ENCODE measurements at regions not wholly inside any gene's neighbourhood (a gene's known extent, or its start where the extent isn't known, plus 50 kb on each side); places are given as distances from the start of the nearest gene placed in this dataset.

- intact Hi-C loops (cut with DNase I): no loop called here
- Histone ChIP-seq H3K4me3 (no peak overlapping the region), H3K27me3 (no peaks in the 10 kb centered on the region), H3K9me3 (no peaks in the 10 kb centered on the region), H3K4me1 (no peaks in the 10 kb centered on the region), H3K36me3 (no peaks in the 10 kb centered on the region), H3K27ac (no peak overlapping the region)
- no peak for TF ChIP-seq CTCF (IDR thresholded peaks at IDR 0.05)
- no peak for DNase-seq (ENCODE audit: low spot score in 2 of 2)
Measured at GRCh38 chr17:54844233-54844632, 56.4 kb upstream of the TOM1L1 start.

GRCh38 chr17:54848368-54848987 lies 52.2 kb upstream of the TOM1L1 start:
- intact Hi-C loops (cut with DNase I): no loop called here
- H3K27ac ChIP-seq: no peak overlapping the region
- no peak for DNase-seq (ENCODE audit: low spot score in 2 of 2)
- no peaks in the 10 kb centered on the region for H3K36me3 ChIP-seq
- TF ChIP-seq CTCF (IDR thresholded peaks at IDR 0.05): no peak
- H3K4me1 ChIP-seq: no peaks in the 10 kb centered on the region
- H3K27me3 ChIP-seq: no peaks in the 10 kb centered on the region
- no peak overlapping the region for H3K4me3 ChIP-seq
- no peaks in the 10 kb centered on the region for H3K9me3 ChIP-seq

- no peaks in the 10 kb centered on the region for H3K27me3 ChIP-seq
- H3K36me3 ChIP-seq: no peaks in the 10 kb centered on the region
- no peaks in the 10 kb centered on the region for H3K4me1 ChIP-seq
- DNase-seq (ENCODE audit: low spot score in 2 of 2): no peak
- H3K27ac ChIP-seq: no peak overlapping the region
- H3K9me3 ChIP-seq: no peaks in the 10 kb centered on the region
- intact Hi-C loops (cut with DNase I): no loop called here
- no peak overlapping the region for H3K4me3 ChIP-seq
- TF ChIP-seq CTCF (IDR thresholded peaks at IDR 0.05): no peak
Measured at GRCh38 chr17:54849660-54850059, 51.0 kb upstream of the TOM1L1 start.
